NT2/D1 (cell line): ENCODE measurements at regions not wholly inside any gene's neighbourhood (a gene's known extent, or its start where the extent isn't known, plus 50 kb on each side); places are given as distances from the start of the nearest gene placed in this dataset.

ENCODE experiments used
- DNase-seq: peaks from one replicate; pipeline ENCODE4 v3.0.0-alpha.2; 2011; ENCODE audit warnings: low read depth, low spot score
- H3K27me3 ChIP-seq: 2 replicates; pipeline ENCODE4 v1.6.0; 2011; ENCODE audit warnings: mild to moderate bottlenecking; ENCODE audit not compliant: insufficient read length, insufficient read depth
- H3K36me3 ChIP-seq: 2 replicates; pipeline ENCODE4 v1.6.1; 2011; ENCODE audit warnings: mild to moderate bottlenecking, low read length, mixed read lengths; ENCODE audit not compliant: insufficient read depth, insufficient read length
- H3K4me1 ChIP-seq: 2 replicates; pipeline ENCODE4 v1.5.1; 2011; ENCODE audit not compliant: insufficient read depth, insufficient read length
- H3K4me3 ChIP-seq: 2 replicates; pipeline ENCODE4 v1.5.1; 2011; ENCODE audit warnings: low read depth; ENCODE audit not compliant: insufficient read length
- H3K9ac ChIP-seq: 2 replicates; pipeline ENCODE4 v1.6.0; 2011; ENCODE audit warnings: low read depth; ENCODE audit not compliant: insufficient read length
- H3K9me3 ChIP-seq: 2 replicates; pipeline ENCODE4 v1.5.1; 2011; ENCODE audit warnings: mild to moderate bottlenecking, low read length; ENCODE audit not compliant: insufficient read depth
- SUZ12 ChIP-seq: IDR thresholded peaks from 2 replicates; pipeline ENCODE4 v1.6.1; 2011; ENCODE audit not compliant: insufficient read length, insufficient read depth; ENCODE audit errors: extremely low read depth
- YY1 ChIP-seq: IDR thresholded peaks from 2 replicates; pipeline ENCODE4 v1.6.1; 2011; ENCODE audit not compliant: insufficient read length, insufficient read depth
- ZNF274 ChIP-seq: IDR thresholded peaks from 2 replicates; pipeline ENCODE4 v1.6.1; 2011; ENCODE audit warnings: mild to moderate bottlenecking, low read depth, low read length

GRCh38 chr4:82171531-82172155 lies 202.1 kb downstream of the HNRNPD start:
- Histone ChIP-seq H3K9me3 (no peaks in the 10 kb centered on the region; the same call in 1 of the 2 replicates), H3K4me3 (no peak overlapping the region), H3K9ac (no peak overlapping the region), H3K27me3 (no peaks in the 10 kb centered on the region), H3K36me3 (no peaks in the 10 kb centered on the region), H3K4me1 (no peaks in the 10 kb centered on the region)
- TF ChIP-seq YY1 (no peak), SUZ12 (no peak), ZNF274 (no peak)
- DNase-seq = no peak

DNA sequence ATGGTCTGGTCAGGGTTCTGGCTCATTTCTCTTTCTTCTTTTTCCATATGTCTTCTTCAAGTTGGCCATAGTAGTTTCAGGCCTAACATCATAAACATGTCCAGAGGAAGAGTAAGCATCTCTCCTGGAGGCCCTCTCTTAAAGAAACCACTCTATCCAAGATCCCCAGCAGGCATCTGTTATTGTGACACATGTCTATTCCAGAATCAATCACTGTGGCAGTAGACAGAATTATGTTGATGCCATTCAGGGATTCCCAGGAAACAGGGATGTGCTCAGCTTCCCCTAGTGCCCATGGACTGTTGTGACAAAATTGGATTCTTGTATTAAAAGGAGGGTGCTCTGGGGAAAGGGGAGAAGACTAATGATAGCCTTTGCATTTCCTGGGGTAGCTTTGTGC lies 224.0 kb downstream of the HNRNPD start:
- H3K4me1 ChIP-seq = no peaks in the 10 kb centered on the region
- H3K36me3 ChIP-seq = no peaks in the 10 kb centered on the region
- no peak for DNase-seq
- no peaks in the 10 kb centered on the region for H3K27me3 ChIP-seq
- TF ChIP-seq YY1 = no peak
- TF ChIP-seq ZNF274 = no peak
- no peak for TF ChIP-seq SUZ12
- no peaks in the 10 kb centered on the region for H3K9me3 ChIP-seq
- H3K4me3 ChIP-seq = no peak overlapping the region
- no peak overlapping the region for H3K9ac ChIP-seq

GRCh38 chr4:82145850-82146249 lies 227.9 kb downstream of the HNRNPD start:
- no peak for DNase-seq
- Histone ChIP-seq H3K4me3 (no peak overlapping the region), H3K27me3 (no peaks in the 10 kb centered on the region), H3K9me3 (no peaks in the 10 kb centered on the region), H3K9ac (no peak overlapping the region), H3K4me1 (no peaks in the 10 kb centered on the region), H3K36me3 (no peaks in the 10 kb centered on the region)
- TF ChIP-seq SUZ12 (no peak), YY1 (no peak), ZNF274 (no peak)

GRCh38 chr4:82140422-82140821 lies 233.4 kb downstream of the HNRNPD start:
- H3K36me3 ChIP-seq = no peaks in the 10 kb centered on the region
- TF ChIP-seq ZNF274 = no peak
- no peak for TF ChIP-seq YY1
- no peak for TF ChIP-seq SUZ12
- no peak for DNase-seq
- no peak overlapping the region for H3K4me3 ChIP-seq
- H3K9ac ChIP-seq = no peak overlapping the region
- H3K27me3 ChIP-seq = no peaks in the 10 kb centered on the region
- no peaks in the 10 kb centered on the region for H3K4me1 ChIP-seq
- H3K9me3 ChIP-seq = no peaks in the 10 kb centered on the region

- Histone ChIP-seq H3K36me3 (no peaks in the 10 kb centered on the region), H3K9me3 (no peaks in the 10 kb centered on the region), H3K4me3 (no peak overlapping the region), H3K4me1 (no peaks in the 10 kb centered on the region), H3K9ac (no peak overlapping the region), H3K27me3 (no peaks in the 10 kb centered on the region)
- TF ChIP-seq YY1 (no peak), SUZ12 (no peak), ZNF274 (no peak)
- no peak for DNase-seq
Observed at GRCh38 chr4:82139287-82139686, 234.5 kb downstream of the HNRNPD start.

- Histone ChIP-seq H3K9ac (no peak overlapping the region), H3K4me3 (no peak overlapping the region), H3K4me1 (no peaks in the 10 kb centered on the region), H3K9me3 (no peaks in the 10 kb centered on the region), H3K27me3 (no peaks in the 10 kb centered on the region), H3K36me3 (no peaks in the 10 kb centered on the region)
- no peak for DNase-seq
- no peak for TF ChIP-seq YY1
- no peak for TF ChIP-seq ZNF274
- TF ChIP-seq SUZ12 = no peak
Observed at GRCh38 chr4:82138374-82138773, 235.4 kb downstream of the HNRNPD start.

- TF ChIP-seq ZNF274 (no peak), SUZ12 (no peak), YY1 (no peak)
- Histone ChIP-seq H3K4me3 (no peak overlapping the region), H3K36me3 (no peaks in the 10 kb centered on the region), H3K27me3 (no peaks in the 10 kb centered on the region), H3K4me1 (no peaks in the 10 kb centered on the region), H3K9me3 (no peaks in the 10 kb centered on the region), H3K9ac (no peak overlapping the region)
- DNase-seq = no peak
Observed at GRCh38 chr4:82136161-82136801, 237.5 kb downstream of the HNRNPD start.
